GM12878 (cell line): ENCODE measurements at regions not wholly inside any gene's neighbourhood (a gene's known extent, or its start where the extent isn't known, plus 50 kb on each side); places are given as distances from the start of the nearest gene placed in this dataset.

Experiments used
- ATAC-seq: fragments of 200-7000 bp; cut with Tn5 transposase; 3 replicates; pipeline ENCODE4 v1.9.1; 2020; ENCODE audit warnings: mild to moderate bottlenecking, moderate library complexity
- BruUV-seq: library from RNA; stranded (reverse); fragments of 400-500 nt; replicated peaks from 2 replicates; lab custom pipeline; 2021; lab: Mats Ljungman, UMichigan
- CTCF ChIA-PET: fragments of 300-600 bp; sonication (Branson Sonifier 250); formaldehyde crosslinking; extraction: SDS; loops from one replicate; lab custom pipeline; 2021; ENCODE audit warnings: inconsistent platforms; lab: Yijun Ruan, JAX
- POLR2A ChIA-PET: fragments of 350-600 bp; formaldehyde crosslinking; extraction: SDS; loops from one replicate; lab custom pipeline; 2021; ENCODE audit warnings: inconsistent platforms; lab: Charles Lee
- RAD21 ChIA-PET: fragments of 300-600 bp; sonication (Branson Sonifier 250); formaldehyde crosslinking; loops from one replicate; lab custom pipeline; 2023; ENCODE audit warnings: antibody characterized with exemption; ENCODE audit not compliant: unreplicated experiment; lab: Charles Lee
- SMC1A ChIA-PET: fragments of 300-600 bp; sonication (Branson Sonifier 250); formaldehyde crosslinking; loops from one replicate; lab custom pipeline; 2023; ENCODE audit not compliant: unreplicated experiment, uncharacterized antibody; lab: Charles Lee
- DNase-seq: peaks from one replicate; pipeline ENCODE4 v3.0.0-alpha.2; 2011; ENCODE audit warnings: low read depth, low spot score
- FAIRE-seq: peaks from 3 replicates; lab custom pipeline; 2011; peaks lifted over from hg19 to GRCh38; lab: Jason Lieb, UNC
- H2AFZ ChIP-seq: 2 replicates; pipeline ENCODE4 v1.6.0; 2011; ENCODE audit warnings: low read depth, low read length, control low read depth; ENCODE audit not compliant: control insufficient read depth
- H3K27ac ChIP-seq: 2 replicates; pipeline ENCODE4 v1.5.1; 2011; ENCODE audit warnings: control low read depth; ENCODE audit not compliant: control insufficient read depth, insufficient read depth
- H3K27me3 ChIP-seq, 2 experiments: replicated peaks in 1 of 2; 2 replicates each; pipeline versions ENCODE4 v1.6.0 to v1.6.1; 2011; ENCODE audit warnings: low read length in 1 of 2; ENCODE audit not compliant: control insufficient read depth in 2 of 2, insufficient read depth in 2 of 2
- H3K36me3 ChIP-seq, 2 experiments: 2 replicates each; pipeline ENCODE4 v1.5.1; 2011; ENCODE audit warnings: low read length in 1 of 2; ENCODE audit not compliant: control insufficient read depth in 2 of 2, insufficient read depth in 2 of 2
- H3K4me1 ChIP-seq: 2 replicates; pipeline ENCODE4 v1.6.1; 2011; ENCODE audit warnings: mild to moderate bottlenecking, low read length, moderate library complexity, mixed read lengths; ENCODE audit not compliant: control insufficient read depth, insufficient read depth
- H3K4me2 ChIP-seq: 2 replicates; pipeline ENCODE4 v1.6.0; 2011; ENCODE audit warnings: control low read depth; ENCODE audit not compliant: control insufficient read depth, insufficient read depth
- H3K4me3 ChIP-seq: fragments of 200-600 bp; sonication (generic); 2 replicates; pipeline ENCODE4 v1.5.1; 2016
- H3K79me2 ChIP-seq: 2 replicates; pipeline ENCODE4 v1.6.0; 2011; ENCODE audit warnings: low read length; ENCODE audit not compliant: control insufficient read depth, insufficient read depth
- H3K9ac ChIP-seq: 2 replicates; pipeline ENCODE4 v1.8.0; 2011; ENCODE audit warnings: low read length, control low read depth, mixed read lengths; ENCODE audit not compliant: control insufficient read depth, insufficient read depth
- H3K9me3 ChIP-seq: replicated peaks from 3 replicates; pipeline ENCODE4 v1.5.1; 2011; ENCODE audit warnings: mild to moderate bottlenecking, low read length; ENCODE audit not compliant: control insufficient read depth, insufficient read depth
- H4K20me1 ChIP-seq: 2 replicates; pipeline ENCODE4 v1.6.0; 2011; ENCODE audit not compliant: control insufficient read depth, insufficient read depth
- ESRRA ChIP-seq: IDR thresholded peaks from 2 replicates; pipeline ENCODE4 v1.6.1; 2012; ENCODE audit warnings: mild to moderate bottlenecking, low read length, improper control_type of control experiment
- GATAD2B ChIP-seq: fragments of 450-650 bp; conservative IDR thresholded peaks from 2 replicates; pipeline ENCODE4 v1.6.1; 2017; ENCODE audit warnings: low read depth, mild to moderate bottlenecking, moderate library complexity
- HDAC6 ChIP-seq: fragments of 200-600 bp; sonication (generic); IDR thresholded peaks from one replicate; pipeline ENCODE4 v1.8.0; 2017; ENCODE audit warnings: antibody characterized with exemption; ENCODE audit not compliant: unreplicated experiment
- LARP7 ChIP-seq: fragments of 450-650 bp; IDR thresholded peaks from 2 replicates; pipeline ENCODE4 v1.6.1; 2017; ENCODE audit warnings: mild to moderate bottlenecking
- MEF2A ChIP-seq: IDR thresholded peaks from 2 replicates; pipeline ENCODE4 v1.6.1; 2011; ENCODE audit warnings: low read depth, mild to moderate bottlenecking, low read length, moderate library complexity; ENCODE audit not compliant: insufficient read depth
- MXI1 ChIP-seq: fragments of 150-350 bp; IDR thresholded peaks from 2 replicates; pipeline ENCODE4 v1.6.1; 2011; ENCODE audit warnings: low read depth, mild to moderate bottlenecking, inconsistent platforms, low read length, improper control_type of control experiment
- POU2F2 ChIP-seq: IDR thresholded peaks from 3 replicates; pipeline ENCODE4 v1.6.1; 2011; ENCODE audit warnings: low read depth, mild to moderate bottlenecking, low read length, borderline replicate concordance
- RUNX3 ChIP-seq: IDR thresholded peaks from 2 replicates; pipeline ENCODE4 v1.6.1; 2012; ENCODE audit warnings: low read length, inconsistent platforms
- SMC3 ChIP-seq: IDR thresholded peaks from 2 replicates; pipeline ENCODE4 v1.6.1; 2011; ENCODE audit warnings: low read length, improper control_type of control experiment, borderline replicate concordance
- ZNF24 ChIP-seq: fragments of 450-650 bp; IDR thresholded peaks from 2 replicates; pipeline ENCODE4 v1.6.1; 2017; ENCODE audit warnings: antibody characterized with exemption, mild to moderate bottlenecking
- WGBS: methylation state at CpG from one replicate; pipeline ENCODE4 v1.1.6; 2016; ENCODE audit warnings: low lambda C conversion rate; ENCODE audit not compliant: insufficient replicate concordance, insufficient coverage; ENCODE audit errors: missing lambda C conversion rate; 5-methylcytosine and 5-hydroxymethylcytosine counted together
- in situ Hi-C: fragments of 300-500 bp; cut with MboI; formaldehyde crosslinking; loops from 9 replicates; pipeline ENCODE4 v1.14.3; 2018; ENCODE audit warnings: mixed read lengths
- intact Hi-C: fragments of 100-400 bp; cut with micrococcal nuclease; formaldehyde crosslinking; loops from one replicate; pipeline ENCODE4 v1.14.2; 2022; ENCODE audit not compliant: unreplicated experiment
- TF ChIP-seq, protein P1 (sequence below): fragments of 450-650 bp; formaldehyde crosslinking; IDR thresholded peaks from 2 replicates; pipeline ENCODE4 v1.5.0; 2022; ENCODE audit warnings: mild to moderate bottlenecking, missing genetic modification characterization
- TF ChIP-seq, protein P2 (sequence below): fragments of 150-350 bp; IDR thresholded peaks from 2 replicates; pipeline ENCODE4 v1.6.1; 2016; ENCODE audit warnings: low read depth, low read length
- TF ChIP-seq, protein P3 (sequence below): fragments of 450-650 bp; IDR thresholded peaks from 2 replicates; pipeline ENCODE4 v1.6.1; 2017; ENCODE audit warnings: mild to moderate bottlenecking, low read depth, inconsistent platforms; ENCODE audit not compliant: poor library complexity, severe bottlenecking

DNA sequence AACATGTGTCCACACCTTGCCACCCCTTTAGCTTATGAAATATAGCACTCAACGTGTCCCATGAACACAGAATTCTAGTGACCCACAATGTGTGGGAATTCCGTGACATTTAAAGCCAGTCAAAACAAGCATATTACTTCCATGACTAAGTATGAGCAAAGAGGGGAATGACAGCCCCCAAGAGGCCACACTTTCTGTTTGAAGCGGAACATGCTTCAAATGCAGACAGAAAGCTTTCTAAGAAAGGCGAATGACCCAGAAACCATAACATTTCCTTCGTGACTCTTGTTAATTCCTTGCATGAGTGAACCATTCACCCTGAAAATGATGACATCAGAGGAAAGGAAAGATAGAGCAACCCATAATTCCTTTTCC, 122.0 kb upstream of the FNDC3A start:
- 13% methylated on average over 5 of the region's 5 CpGs for WGBS
- Histone ChIP-seq H3K4me1 (no peaks in the 10 kb centered on the region), H3K9me3 (no peaks in the 10 kb centered on the region), H2AFZ (no peak overlapping the region), H3K27ac (no peak overlapping the region), H3K36me3 (no peaks in the 10 kb centered on the region), H4K20me1 (no peaks in the 10 kb centered on the region), H3K4me2 (peak overlapping the region; percentile 8; the same call in 1 of the 2 replicates), H3K4me3 (no peak overlapping the region), H3K27me3 (no peaks in the 10 kb centered on the region), H3K79me2 (no peaks in the 10 kb centered on the region), H3K9ac (no peak overlapping the region)
- ChIA-PET SMC1A (no interaction called here), POLR2A (no interaction called here), RAD21 (interaction anchor here (0.8 kb wide), 1 partner anchor 427 kb away, joined by 3 read pairs; no protein-coding TSS in a partner anchor), CTCF (no interaction called here)
- no peak for TF ChIP-seq HDAC6
- no peak for TF ChIP-seq GATAD2B
- no peak for TF ChIP-seq SMC3
- no peak for TF ChIP-seq MEF2A
- TF ChIP-seq ZNF24: no peak
- no peak for TF ChIP-seq POU2F2
- no peak for TF ChIP-seq ESRRA
- TF ChIP-seq, protein P1, sequence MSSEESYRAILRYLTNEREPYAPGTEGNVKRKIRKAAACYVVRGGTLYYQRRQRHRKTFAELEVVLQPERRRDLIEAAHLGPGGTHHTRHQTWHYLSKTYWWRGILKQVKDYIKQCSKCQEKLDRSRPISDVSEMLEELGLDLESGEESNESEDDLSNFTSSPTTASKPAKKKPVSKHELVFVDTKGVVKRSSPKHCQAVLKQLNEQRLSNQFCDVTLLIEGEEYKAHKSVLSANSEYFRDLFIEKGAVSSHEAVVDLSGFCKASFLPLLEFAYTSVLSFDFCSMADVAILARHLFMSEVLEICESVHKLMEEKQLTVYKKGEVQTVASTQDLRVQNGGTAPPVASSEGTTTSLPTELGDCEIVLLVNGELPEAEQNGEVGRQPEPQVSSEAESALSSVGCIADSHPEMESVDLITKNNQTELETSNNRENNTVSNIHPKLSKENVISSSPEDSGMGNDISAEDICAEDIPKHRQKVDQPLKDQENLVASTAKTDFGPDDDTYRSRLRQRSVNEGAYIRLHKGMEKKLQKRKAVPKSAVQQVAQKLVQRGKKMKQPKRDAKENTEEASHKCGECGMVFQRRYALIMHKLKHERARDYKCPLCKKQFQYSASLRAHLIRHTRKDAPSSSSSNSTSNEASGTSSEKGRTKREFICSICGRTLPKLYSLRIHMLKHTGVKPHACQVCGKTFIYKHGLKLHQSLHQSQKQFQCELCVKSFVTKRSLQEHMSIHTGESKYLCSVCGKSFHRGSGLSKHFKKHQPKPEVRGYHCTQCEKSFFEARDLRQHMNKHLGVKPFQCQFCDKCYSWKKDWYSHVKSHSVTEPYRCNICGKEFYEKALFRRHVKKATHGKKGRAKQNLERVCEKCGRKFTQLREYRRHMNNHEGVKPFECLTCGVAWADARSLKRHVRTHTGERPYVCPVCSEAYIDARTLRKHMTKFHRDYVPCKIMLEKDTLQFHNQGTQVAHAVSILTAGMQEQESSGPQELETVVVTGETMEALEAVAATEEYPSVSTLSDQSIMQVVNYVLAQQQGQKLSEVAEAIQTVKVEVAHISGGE: no peak
- TF ChIP-seq, protein P2, sequence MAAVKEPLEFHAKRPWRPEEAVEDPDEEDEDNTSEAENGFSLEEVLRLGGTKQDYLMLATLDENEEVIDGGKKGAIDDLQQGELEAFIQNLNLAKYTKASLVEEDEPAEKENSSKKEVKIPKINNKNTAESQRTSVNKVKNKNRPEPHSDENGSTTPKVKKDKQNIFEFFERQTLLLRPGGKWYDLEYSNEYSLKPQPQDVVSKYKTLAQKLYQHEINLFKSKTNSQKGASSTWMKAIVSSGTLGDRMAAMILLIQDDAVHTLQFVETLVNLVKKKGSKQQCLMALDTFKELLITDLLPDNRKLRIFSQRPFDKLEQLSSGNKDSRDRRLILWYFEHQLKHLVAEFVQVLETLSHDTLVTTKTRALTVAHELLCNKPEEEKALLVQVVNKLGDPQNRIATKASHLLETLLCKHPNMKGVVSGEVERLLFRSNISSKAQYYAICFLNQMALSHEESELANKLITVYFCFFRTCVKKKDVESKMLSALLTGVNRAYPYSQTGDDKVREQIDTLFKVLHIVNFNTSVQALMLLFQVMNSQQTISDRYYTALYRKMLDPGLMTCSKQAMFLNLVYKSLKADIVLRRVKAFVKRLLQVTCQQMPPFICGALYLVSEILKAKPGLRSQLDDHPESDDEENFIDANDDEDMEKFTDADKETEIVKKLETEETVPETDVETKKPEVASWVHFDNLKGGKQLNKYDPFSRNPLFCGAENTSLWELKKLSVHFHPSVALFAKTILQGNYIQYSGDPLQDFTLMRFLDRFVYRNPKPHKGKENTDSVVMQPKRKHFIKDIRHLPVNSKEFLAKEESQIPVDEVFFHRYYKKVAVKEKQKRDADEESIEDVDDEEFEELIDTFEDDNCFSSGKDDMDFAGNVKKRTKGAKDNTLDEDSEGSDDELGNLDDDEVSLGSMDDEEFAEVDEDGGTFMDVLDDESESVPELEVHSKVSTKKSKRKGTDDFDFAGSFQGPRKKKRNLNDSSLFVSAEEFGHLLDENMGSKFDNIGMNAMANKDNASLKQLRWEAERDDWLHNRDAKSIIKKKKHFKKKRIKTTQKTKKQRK: no peak
- TF ChIP-seq MXI1: no peak
- no peak for TF ChIP-seq RUNX3
- TF ChIP-seq, protein P3, sequence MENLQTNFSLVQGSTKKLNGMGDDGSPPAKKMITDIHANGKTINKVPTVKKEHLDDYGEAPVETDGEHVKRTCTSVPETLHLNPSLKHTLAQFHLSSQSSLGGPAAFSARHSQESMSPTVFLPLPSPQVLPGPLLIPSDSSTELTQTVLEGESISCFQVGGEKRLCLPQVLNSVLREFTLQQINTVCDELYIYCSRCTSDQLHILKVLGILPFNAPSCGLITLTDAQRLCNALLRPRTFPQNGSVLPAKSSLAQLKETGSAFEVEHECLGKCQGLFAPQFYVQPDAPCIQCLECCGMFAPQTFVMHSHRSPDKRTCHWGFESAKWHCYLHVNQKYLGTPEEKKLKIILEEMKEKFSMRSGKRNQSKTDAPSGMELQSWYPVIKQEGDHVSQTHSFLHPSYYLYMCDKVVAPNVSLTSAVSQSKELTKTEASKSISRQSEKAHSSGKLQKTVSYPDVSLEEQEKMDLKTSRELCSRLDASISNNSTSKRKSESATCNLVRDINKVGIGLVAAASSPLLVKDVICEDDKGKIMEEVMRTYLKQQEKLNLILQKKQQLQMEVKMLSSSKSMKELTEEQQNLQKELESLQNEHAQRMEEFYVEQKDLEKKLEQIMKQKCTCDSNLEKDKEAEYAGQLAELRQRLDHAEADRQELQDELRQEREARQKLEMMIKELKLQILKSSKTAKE: no peak
- TF ChIP-seq LARP7: no peak
- no TSS peak for BruUV-seq
- intact Hi-C loops (no loop called here), in situ Hi-C loops (no loop called here)
- DNase-seq (no peak), FAIRE-seq (no peak), ATAC-seq (no peak)
